Testis (tissue), 2 donors: ENCODE measurements at regions not wholly inside any gene's neighbourhood (a gene's known extent, or its start where the extent isn't known, plus 50 kb on each side); places are given as distances from the start of the nearest gene placed in this dataset.

Experiments used
- DNase-seq: peaks from one replicate; pipeline ENCODE4 v3.0.0-alpha.2; 2019
- H3K27ac ChIP-seq, 2 donors: fragments of 200-600 bp; sonication (generic); one replicate each; pipeline ENCODE4 v1.5.1; 2019
- H3K27me3 ChIP-seq: fragments of 200-600 bp; sonication (generic); one replicate; pipeline ENCODE4 v1.5.1; 2019
- H3K36me3 ChIP-seq: fragments of 200-600 bp; sonication (generic); one replicate; pipeline ENCODE4 v1.5.1; 2017; ENCODE audit warnings: low read depth; ENCODE audit errors: missing control alignments
- H3K4me1 ChIP-seq: fragments of 200-600 bp; sonication (generic); one replicate; pipeline ENCODE4 v1.5.1; 2019
- H3K4me3 ChIP-seq, 2 donors: fragments of 200-600 bp; sonication (generic); one replicate each; pipeline ENCODE4 v1.5.1; 2017 to 2019
- H3K9me3 ChIP-seq: fragments of 200-600 bp; sonication (generic); one replicate; pipeline ENCODE4 v1.5.1; 2017
- CTCF ChIP-seq, 3 experiments: fragments of 450-650 bp in 2 of 3; fragments of 200-600 bp in 1 of 3; sonication (generic) in 1 of 3; IDR thresholded peaks; one replicate each; pipeline ENCODE4 v1.5.1; 2016 to 2019; ENCODE audit warnings: antibody characterized with exemption in 3 of 3, mild to moderate bottlenecking in 2 of 3, moderate library complexity in 1 of 3
- POLR2A ChIP-seq: fragments of 450-650 bp; IDR thresholded peaks from one replicate; pipeline ENCODE4 v1.6.1; 2017; ENCODE audit warnings: antibody characterized with exemption, mild to moderate bottlenecking, moderate library complexity
- WGBS, 2 donors: methylation state at CpG; one replicate each; pipeline ENCODE4 v1.1.5; 2018; 5-methylcytosine and 5-hydroxymethylcytosine counted together
- intact Hi-C: fragments of 100-400 bp; cut with DNase I; formaldehyde crosslinking; loops from one replicate; pipeline ENCODE4 v1.15.1; 2023; ENCODE audit warnings: low total_unique reads

DNA sequence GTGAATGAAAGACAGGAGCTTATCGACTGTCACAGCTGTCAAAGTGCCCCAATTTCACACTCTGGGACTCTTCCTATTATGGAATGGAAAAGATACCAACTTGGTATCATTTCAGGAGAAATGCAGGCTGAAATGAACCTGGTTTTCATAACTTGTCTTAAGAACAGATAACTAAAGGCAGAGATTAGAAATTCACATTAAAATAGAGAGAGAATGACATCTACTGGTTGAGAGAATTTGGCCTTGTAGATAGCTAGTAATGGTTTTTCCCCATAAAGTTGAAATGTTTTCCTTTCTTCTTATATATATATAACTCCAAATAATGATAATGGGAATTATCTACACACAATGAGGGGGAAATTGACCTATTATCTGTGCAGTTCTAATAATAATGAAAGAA, 600.2 kb upstream of the CCNG1 start:
- Histone ChIP-seq H3K4me3 (no peak overlapping the region), H3K9me3 (no peaks in the 10 kb centered on the region), H3K4me1 (no peaks in the 10 kb centered on the region), H3K27me3 (no peaks in the 10 kb centered on the region), H3K36me3 (no peaks in the 10 kb centered on the region), H3K27ac (no peak overlapping the region)
- 87 to 88% methylated on average over 1 of the region's 1 CpG for WGBS, 2 donors
- DNase-seq = no peak
- TF ChIP-seq CTCF (IDR thresholded peaks at IDR 0.05) (no peak), POLR2A (no peak)
- intact Hi-C loops = no loop called here

GRCh38 chr5:162842727-162843126, 594.7 kb upstream of the CCNG1 start:
- WGBS, 2 donors = 48 to 51% methylated on average over 2 of the region's 2 CpGs
- Histone ChIP-seq H3K4me3 (no peak overlapping the region), H3K4me1 (no peaks in the 10 kb centered on the region), H3K27me3 (no peaks in the 10 kb centered on the region), H3K27ac (no peak overlapping the region), H3K36me3 (no peaks in the 10 kb centered on the region), H3K9me3 (no peaks in the 10 kb centered on the region)
- intact Hi-C loops = no loop called here
- no peak for DNase-seq
- TF ChIP-seq CTCF (IDR thresholded peaks at IDR 0.05) (no peak), POLR2A (no peak)

DNA sequence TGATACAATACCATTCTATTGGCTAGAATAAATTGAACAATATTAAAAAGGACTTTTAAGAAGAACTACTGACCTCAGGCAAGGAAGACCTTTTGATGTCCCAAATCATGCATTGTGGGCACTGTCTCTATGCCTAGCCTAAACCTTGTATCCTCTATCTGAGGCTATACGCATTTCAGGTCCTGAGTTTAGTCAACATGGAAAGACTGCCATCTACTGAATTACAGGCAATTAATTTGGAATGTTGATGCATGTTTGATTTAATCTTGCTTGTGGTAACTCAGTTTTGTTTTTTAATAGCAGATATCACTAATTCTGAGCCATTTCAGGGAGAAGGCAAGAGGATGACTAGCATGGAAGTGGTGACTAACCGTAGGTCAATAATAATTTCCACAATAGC, 585.3 kb upstream of the CCNG1 start:
- no peak for DNase-seq
- Histone ChIP-seq H3K9me3 (no peaks in the 10 kb centered on the region), H3K36me3 (no peaks in the 10 kb centered on the region), H3K27me3 (no peaks in the 10 kb centered on the region), H3K27ac (no peak overlapping the region), H3K4me1 (no peaks in the 10 kb centered on the region), H3K4me3 (no peak overlapping the region)
- intact Hi-C loops = no loop called here
- WGBS, 2 donors = 84 to 91% methylated on average over 2 of the region's 2 CpGs
- TF ChIP-seq POLR2A = no peak
- no peak for TF ChIP-seq CTCF (IDR thresholded peaks at IDR 0.05)

GRCh38 chr5:162858770-162859169, 578.6 kb upstream of the CCNG1 start:
- H3K9me3 ChIP-seq = no peaks in the 10 kb centered on the region
- WGBS, 2 donors = 84 to 87% methylated on average over 4 of the region's 4 CpGs

More at GRCh38 chr5:162858770-162859169, 578.6 kb upstream of the CCNG1 start:
- intact Hi-C loops = no loop called here
- DNase-seq = no peak
- Histone ChIP-seq H3K27me3 (no peaks in the 10 kb centered on the region), H3K4me1 (no peaks in the 10 kb centered on the region), H3K27ac (no peak overlapping the region), H3K4me3 (no peak overlapping the region), H3K36me3 (no peaks in the 10 kb centered on the region)
- no peak for TF ChIP-seq CTCF (IDR thresholded peaks at IDR 0.05)
- no peak for TF ChIP-seq POLR2A
